Trophoblast cell (in vitro differentiated cells and primary cell): ENCODE measurements at regions not wholly inside any gene's neighbourhood (a gene's known extent, or its start where the extent isn't known, plus 50 kb on each side); places are given as distances from the start of the nearest gene placed in this dataset.

Experiments used
- DNase-seq, 2 donors: peaks; one replicate each; pipeline ENCODE4 v3.0.0-alpha.2; 2016
- H2AFZ ChIP-seq: 2 replicates; pipeline ENCODE4 v1.6.1; 2013; ENCODE audit warnings: low read length, moderate library complexity, mild to moderate bottlenecking; ENCODE audit not compliant: insufficient read depth, poor library complexity
- H2AK5ac ChIP-seq: 2 replicates; pipeline ENCODE4 v1.6.1; 2013; ENCODE audit warnings: mild to moderate bottlenecking, low read length
- H2BK120ac ChIP-seq: 2 replicates; pipeline ENCODE4 v1.6.1; 2013; ENCODE audit warnings: low read length, mild to moderate bottlenecking, moderate library complexity; ENCODE audit not compliant: insufficient read depth, poor library complexity
- H2BK12ac ChIP-seq: 2 replicates; pipeline ENCODE4 v1.6.1; 2013; ENCODE audit warnings: mild to moderate bottlenecking, low read length, moderate library complexity
- H2BK5ac ChIP-seq: 2 replicates; pipeline ENCODE4 v1.6.1; 2013; ENCODE audit warnings: low read length, low read depth, moderate library complexity, mild to moderate bottlenecking; ENCODE audit not compliant: poor library complexity
- H3K14ac ChIP-seq: 2 replicates; pipeline ENCODE4 v1.6.1; 2013; ENCODE audit warnings: mild to moderate bottlenecking, low read length
- H3K18ac ChIP-seq: 2 replicates; pipeline ENCODE4 v1.6.1; 2013; ENCODE audit warnings: mild to moderate bottlenecking, low read length
- H3K23ac ChIP-seq: 2 replicates; pipeline ENCODE4 v1.6.1; 2013; ENCODE audit warnings: low read length
- H3K27ac ChIP-seq: 2 replicates; pipeline ENCODE4 v1.5.1; 2013; ENCODE audit warnings: low read depth, mild to moderate bottlenecking, inconsistent platforms, low read length, moderate library complexity
- H3K27me3 ChIP-seq: 2 replicates; pipeline ENCODE4 v1.6.1; 2013; ENCODE audit warnings: inconsistent platforms, mild to moderate bottlenecking, low read length, moderate library complexity; ENCODE audit not compliant: insufficient read depth
- H3K36me3 ChIP-seq, 2 experiments: 1 replicate in 1 of 2; 2 replicates in 1 of 2; pipeline ENCODE4 v1.6.1; 2013; ENCODE audit warnings: low read length in 2 of 2, mild to moderate bottlenecking in 2 of 2, moderate library complexity in 1 of 2; ENCODE audit not compliant: insufficient read depth in 2 of 2, control insufficient read depth in 1 of 2
- H3K4ac ChIP-seq: 2 replicates; pipeline ENCODE4 v1.6.1; 2013; ENCODE audit warnings: low read depth, mild to moderate bottlenecking, low read length, moderate library complexity
- H3K4me1 ChIP-seq, 2 experiments: 1 replicate in 1 of 2; 2 replicates in 1 of 2; pipeline ENCODE4 v1.6.1; 2013; ENCODE audit warnings: low read length in 2 of 2, mild to moderate bottlenecking in 2 of 2, moderate library complexity in 1 of 2; ENCODE audit not compliant: insufficient read depth in 2 of 2, control insufficient read depth in 1 of 2
- H3K4me2 ChIP-seq: 2 replicates; pipeline ENCODE4 v1.6.1; 2013; ENCODE audit warnings: inconsistent platforms, mild to moderate bottlenecking, low read length, moderate library complexity
- H3K4me3 ChIP-seq: 2 replicates; pipeline ENCODE4 v1.5.1; 2013; ENCODE audit warnings: mild to moderate bottlenecking, low read depth, low read length, inconsistent platforms
- H3K79me1 ChIP-seq: one replicate; pipeline ENCODE4 v1.6.1; 2013; ENCODE audit warnings: low read length
- H3K79me2 ChIP-seq: 2 replicates; pipeline ENCODE4 v1.6.1; 2013; ENCODE audit warnings: low read length, mild to moderate bottlenecking; ENCODE audit not compliant: control insufficient read depth, insufficient read depth, poor library complexity
- H3K9ac ChIP-seq: 2 replicates; pipeline ENCODE4 v1.6.1; 2013; ENCODE audit warnings: mild to moderate bottlenecking, low read length
- H3K9me3 ChIP-seq: 2 replicates; pipeline ENCODE4 v1.6.1; 2013; ENCODE audit warnings: low read depth, mild to moderate bottlenecking, control low read depth, inconsistent platforms, low read length; ENCODE audit not compliant: insufficient read depth
- H4K12ac ChIP-seq: 2 replicates; pipeline ENCODE4 v1.6.1; 2013; ENCODE audit warnings: low read depth, mild to moderate bottlenecking, low read length, moderate library complexity
- H4K8ac ChIP-seq: 2 replicates; pipeline ENCODE4 v1.6.1; 2013; ENCODE audit warnings: low read depth, mild to moderate bottlenecking, low read length, moderate library complexity
- H4K91ac ChIP-seq: one replicate; pipeline ENCODE4 v1.6.1; 2013; ENCODE audit warnings: low read depth, mild to moderate bottlenecking, low read length, moderate library complexity
- WGBS: extraction: QIAGEN DNeasy Blood & Tissue Kit; methylation state at CpG from one replicate; pipeline ENCODE4 v1.1.7; 2013; ENCODE audit warnings: missing lambda C conversion rate; ENCODE audit not compliant: insufficient read length, insufficient coverage; ENCODE audit errors: extremely low coverage; 5-methylcytosine and 5-hydroxymethylcytosine counted together

GRCh38 chr4:124583797-124584196 is 128.7 kb downstream of the ANKRD50 start:
- Histone ChIP-seq H3K27me3 (no peaks in the 10 kb centered on the region), H3K23ac (no peak overlapping the region), H3K27ac (no peak overlapping the region), H3K14ac (no peak overlapping the region), H3K18ac (no peak overlapping the region), H4K91ac (no peak overlapping the region), H3K36me3 (peaks cover 0 to 4% of the 10 kb centered on the region in 2 experiments), H3K4me1 (no peaks in the 10 kb centered on the region), H3K4me3 (no peak overlapping the region), H3K79me1 (no peaks in the 10 kb centered on the region), H3K79me2 (no peaks in the 10 kb centered on the region), H2BK5ac (no peak overlapping the region), H3K9ac (no peak overlapping the region), H3K9me3 (peaks cover 5% of the 10 kb centered on the region), H2AK5ac (no peak overlapping the region), H2BK12ac (no peak overlapping the region), H4K8ac (no peak overlapping the region), H2AFZ (no peak overlapping the region), H3K4me2 (no peak overlapping the region), H2BK120ac (no peak overlapping the region), H3K4ac (no peak overlapping the region), H4K12ac (no peak overlapping the region)
- no peak for DNase-seq
- no CpG with 5 or more reads among the region's 1 CpG for WGBS

DNA sequence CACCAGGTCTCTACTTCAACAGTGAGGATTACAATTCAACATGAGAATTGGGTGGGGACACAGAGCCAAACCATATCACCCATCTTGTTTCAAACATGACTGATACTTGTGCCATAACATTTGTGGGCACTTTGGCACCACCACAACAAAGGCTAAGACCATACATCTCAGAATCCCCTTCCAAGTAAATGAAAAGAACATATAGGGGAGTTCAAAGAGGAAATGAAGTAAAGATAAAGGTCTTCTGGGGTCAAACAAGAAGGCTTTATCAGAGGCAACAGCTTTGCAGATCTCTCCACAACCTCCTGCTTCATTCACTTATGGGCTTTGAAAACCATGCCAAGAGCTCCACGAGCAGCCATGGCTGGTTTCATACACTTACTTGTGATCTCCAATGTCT is 122.7 kb downstream of the ANKRD50 start:
- H4K12ac ChIP-seq, result no peak overlapping the region
- no peak overlapping the region for H3K14ac ChIP-seq
- no peaks in the 10 kb centered on the region for H3K4me1 ChIP-seq
- H3K4me3 ChIP-seq, result no peak overlapping the region
- H3K4ac ChIP-seq, result no peak overlapping the region
- H3K27me3 ChIP-seq, result no peaks in the 10 kb centered on the region
- H2AK5ac ChIP-seq, result no peak overlapping the region
- WGBS, result no CpG with 5 or more reads among the region's 1 CpG
- no peak overlapping the region for H2AFZ ChIP-seq
- no peak overlapping the region for H4K8ac ChIP-seq
- no peak overlapping the region for H2BK5ac ChIP-seq
- H3K4me2 ChIP-seq, result no peak overlapping the region
- H3K9me3 ChIP-seq, result no peaks in the 10 kb centered on the region
- H2BK120ac ChIP-seq, result no peak overlapping the region
- DNase-seq, result no peak
- no peak overlapping the region for H4K91ac ChIP-seq
- H3K27ac ChIP-seq, result no peak overlapping the region
- H3K79me1 ChIP-seq, result no peaks in the 10 kb centered on the region
- H3K23ac ChIP-seq, result no peak overlapping the region
- no peaks in the 10 kb centered on the region for H3K79me2 ChIP-seq
- no peak overlapping the region for H2BK12ac ChIP-seq
- H3K36me3 ChIP-seq, result no peaks in the 10 kb centered on the region
- no peak overlapping the region for H3K9ac ChIP-seq
- no peak overlapping the region for H3K18ac ChIP-seq

- Histone ChIP-seq H3K4me2 (no peak overlapping the region), H3K14ac (no peak overlapping the region), H3K9ac (no peak overlapping the region), H3K18ac (no peak overlapping the region), H3K36me3 (no peaks in the 10 kb centered on the region), H4K8ac (no peak overlapping the region), H2BK120ac (no peak overlapping the region), H3K79me1 (no peaks in the 10 kb centered on the region), H3K4me3 (no peak overlapping the region), H3K23ac (no peak overlapping the region), H2AFZ (no peak overlapping the region), H3K4me1 (no peaks in the 10 kb centered on the region), H3K4ac (no peak overlapping the region), H2AK5ac (no peak overlapping the region), H3K9me3 (no peaks in the 10 kb centered on the region), H3K27ac (no peak overlapping the region), H4K12ac (no peak overlapping the region), H4K91ac (no peak overlapping the region), H2BK5ac (no peak overlapping the region), H3K27me3 (no peaks in the 10 kb centered on the region), H3K79me2 (no peaks in the 10 kb centered on the region), H2BK12ac (no peak overlapping the region)
- no peak for DNase-seq
Measured at GRCh38 chr4:124590480-124590879, 122.1 kb downstream of the ANKRD50 start.

DNA sequence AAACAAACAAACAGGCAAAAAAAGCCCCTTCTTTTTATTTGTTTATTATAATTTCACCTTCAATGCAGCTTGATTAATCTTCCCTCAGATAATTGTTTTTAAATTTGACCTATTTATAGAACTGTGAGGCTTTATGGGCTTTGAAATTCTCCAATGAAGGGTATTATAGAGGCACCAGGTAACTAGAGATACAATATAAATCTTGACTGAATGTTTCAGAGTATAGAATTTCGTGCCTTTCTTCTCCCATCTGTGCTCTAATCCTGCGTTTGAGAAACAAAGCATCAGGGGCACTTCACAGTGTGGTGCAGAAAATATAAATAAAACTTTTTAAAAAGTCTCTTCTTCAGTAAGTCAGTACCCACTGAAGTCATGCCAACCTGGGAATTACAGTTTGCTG is 120.9 kb downstream of the ANKRD50 start:
- no peak overlapping the region for H4K91ac ChIP-seq

More for the DNA sequence above, 120.9 kb downstream of the ANKRD50 start:
- Histone ChIP-seq H3K9ac (no peak overlapping the region), H3K27ac (no peak overlapping the region), H3K18ac (no peak overlapping the region), H2AK5ac (no peak overlapping the region), H3K9me3 (no peaks in the 10 kb centered on the region), H3K79me2 (no peaks in the 10 kb centered on the region), H4K8ac (no peak overlapping the region), H2BK120ac (no peak overlapping the region), H3K4me3 (no peak overlapping the region), H3K23ac (no peak overlapping the region), H3K36me3 (no peaks in the 10 kb centered on the region), H2AFZ (no peak overlapping the region), H3K4me2 (no peak overlapping the region), H3K79me1 (no peaks in the 10 kb centered on the region), H3K14ac (no peak overlapping the region), H2BK12ac (no peak overlapping the region), H3K4me1 (no peaks in the 10 kb centered on the region), H3K4ac (no peak overlapping the region), H2BK5ac (no peak overlapping the region), H4K12ac (no peak overlapping the region), H3K27me3 (no peaks in the 10 kb centered on the region)
- no peak for DNase-seq
- WGBS, result no CpG with 5 or more reads among the region's 2 CpGs
